ENCODE measurements at regions not wholly inside any gene's neighbourhood (a gene's known extent, or its start where the extent isn't known, plus 50 kb on each side); places are given as distances from the start of the nearest gene placed in this dataset.

DNA sequence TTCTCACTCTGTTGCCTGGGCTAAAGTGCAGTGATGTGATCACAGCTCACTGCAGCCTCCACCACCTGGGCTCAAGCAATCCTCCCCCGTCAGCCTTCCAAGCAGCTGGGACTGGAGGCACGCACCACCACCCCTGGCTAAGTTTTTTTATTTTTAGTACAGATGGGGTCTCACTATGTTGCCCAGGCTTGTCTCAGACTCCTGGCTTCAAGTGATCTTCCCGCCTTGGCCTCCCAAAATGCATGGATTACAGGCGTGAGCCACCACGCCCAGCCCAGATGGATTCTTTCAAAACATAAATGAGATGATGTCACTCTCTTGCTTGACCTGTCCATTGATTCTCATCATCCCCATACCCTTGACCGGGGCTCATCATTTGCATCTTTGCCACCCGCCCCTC, 72.6 kb upstream of the SLC6A6 start:
- no peak for TF ChIP-seq EZH2 (IDR thresholded peaks at IDR 0.05; ENCODE audit: low read depth)
- TF ChIP-seq, protein P1, sequence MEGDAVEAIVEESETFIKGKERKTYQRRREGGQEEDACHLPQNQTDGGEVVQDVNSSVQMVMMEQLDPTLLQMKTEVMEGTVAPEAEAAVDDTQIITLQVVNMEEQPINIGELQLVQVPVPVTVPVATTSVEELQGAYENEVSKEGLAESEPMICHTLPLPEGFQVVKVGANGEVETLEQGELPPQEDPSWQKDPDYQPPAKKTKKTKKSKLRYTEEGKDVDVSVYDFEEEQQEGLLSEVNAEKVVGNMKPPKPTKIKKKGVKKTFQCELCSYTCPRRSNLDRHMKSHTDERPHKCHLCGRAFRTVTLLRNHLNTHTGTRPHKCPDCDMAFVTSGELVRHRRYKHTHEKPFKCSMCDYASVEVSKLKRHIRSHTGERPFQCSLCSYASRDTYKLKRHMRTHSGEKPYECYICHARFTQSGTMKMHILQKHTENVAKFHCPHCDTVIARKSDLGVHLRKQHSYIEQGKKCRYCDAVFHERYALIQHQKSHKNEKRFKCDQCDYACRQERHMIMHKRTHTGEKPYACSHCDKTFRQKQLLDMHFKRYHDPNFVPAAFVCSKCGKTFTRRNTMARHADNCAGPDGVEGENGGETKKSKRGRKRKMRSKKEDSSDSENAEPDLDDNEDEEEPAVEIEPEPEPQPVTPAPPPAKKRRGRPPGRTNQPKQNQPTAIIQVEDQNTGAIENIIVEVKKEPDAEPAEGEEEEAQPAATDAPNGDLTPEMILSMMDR (conservative IDR thresholded peaks at IDR 0.05) = no peak
